22Rv1 (cell line): ENCODE measurements at regions not wholly inside any gene's neighbourhood (a gene's known extent, or its start where the extent isn't known, plus 50 kb on each side); places are given as distances from the start of the nearest gene placed in this dataset.
A peak's percentile ranks its signal among the peaks of the same experiment; 100 is the strongest.

Experiments used
- H3K27ac ChIP-seq: fragments of 450-650 bp; 2 replicates; pipeline ENCODE4 v1.5.1; 2017
- CTCF ChIP-seq: fragments of 450-650 bp; IDR thresholded peaks from 2 replicates; pipeline ENCODE4 v1.5.1; 2017; ENCODE audit warnings: mild to moderate bottlenecking
- ZFX ChIP-seq: fragments of 450-650 bp; IDR thresholded peaks from 2 replicates; pipeline ENCODE4 v1.6.1; 2017; ENCODE audit warnings: antibody characterized with exemption, borderline replicate concordance

- H3K27ac ChIP-seq = no peak overlapping the region
- no peak for TF ChIP-seq ZFX
- no peak for TF ChIP-seq CTCF
Observed at GRCh38 chr1:217363319-217363718, 267.6 kb downstream of the GPATCH2 start.

- no peak for TF ChIP-seq ZFX
- TF ChIP-seq CTCF = no peak
- H3K27ac ChIP-seq = no peak overlapping the region
Observed at GRCh38 chr1:217360510-217360909, 270.4 kb downstream of the GPATCH2 start.

GRCh38 chr1:217354895-217355294 is 276.0 kb downstream of the GPATCH2 start:
- no peak overlapping the region for H3K27ac ChIP-seq

GRCh38 chr1:217348960-217349664 is 281.8 kb downstream of the GPATCH2 start:
- peak overlapping the region; percentile 93 for H3K27ac ChIP-seq
- peak; percentile 58 for TF ChIP-seq CTCF
- TF ChIP-seq ZFX = no peak

More at GRCh38 chr1:217354895-217355294, 276.0 kb downstream of the GPATCH2 start:
- TF ChIP-seq CTCF (no peak), ZFX (no peak)

- TF ChIP-seq ZFX (no peak), CTCF (no peak)
- no peak overlapping the region for H3K27ac ChIP-seq
Observed at GRCh38 chr1:217344712-217345111, 286.2 kb downstream of the GPATCH2 start.

GRCh38 chr1:217343907-217344306 is 287.0 kb downstream of the GPATCH2 start:
- no peak overlapping the region for H3K27ac ChIP-seq
- TF ChIP-seq ZFX = no peak
- TF ChIP-seq CTCF = no peak

- H3K27ac ChIP-seq = no peak overlapping the region
- no peak for TF ChIP-seq CTCF
- no peak for TF ChIP-seq ZFX
Observed at GRCh38 chr1:217342105-217342504, 288.8 kb downstream of the GPATCH2 start.
